Glomerular endothelial cell (primary cell): ENCODE measurements at regions not wholly inside any gene's neighbourhood (a gene's known extent, or its start where the extent isn't known, plus 50 kb on each side); places are given as distances from the start of the nearest gene placed in this dataset.
"Not testable (repeated sequence)": the region's sequence is repeated elsewhere in the genome, so short reads cannot be mapped to it uniquely, and the experiment has no call there.

Source experiments
- DNase-seq: peaks from one replicate; pipeline ENCODE4 v3.0.0-alpha.2; 2011; ENCODE audit warnings: low read depth, low spot score; ENCODE audit errors: extremely low read depth

DNA sequence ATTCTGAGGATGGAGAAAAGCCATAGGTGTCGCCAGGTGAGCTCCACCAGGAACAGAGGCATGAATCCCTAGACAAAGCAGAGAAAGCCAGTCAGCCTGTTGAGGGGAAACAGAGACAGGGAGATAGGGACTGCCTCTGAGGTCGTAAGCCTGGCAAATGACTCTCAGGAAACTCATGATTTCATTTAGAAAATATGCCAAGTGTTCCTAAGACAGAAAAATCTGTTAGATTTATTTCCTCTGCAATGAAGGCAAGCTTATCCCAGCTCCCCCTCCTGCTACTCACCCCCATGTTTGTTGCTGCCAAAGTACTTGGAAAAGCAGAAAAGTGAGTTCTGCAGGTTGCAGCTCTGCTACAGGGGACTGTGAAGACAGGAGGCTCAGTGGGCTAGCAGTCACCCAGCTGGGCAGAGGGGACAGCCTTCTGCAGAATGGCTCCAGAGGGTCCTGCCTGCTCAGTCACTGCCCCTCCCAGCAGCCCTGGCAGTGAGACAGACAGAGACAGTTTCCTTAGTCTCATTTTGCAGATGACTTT is 184.3 kb downstream of the ADRA2A start:
- DNase-seq, result no peak

GRCh38 chr10:111265341-111265740 is 188.5 kb downstream of the ADRA2A start:
- DNase-seq, result no peak

GRCh38 chr10:111266165-111266564 is 189.3 kb downstream of the ADRA2A start:
- no peak for DNase-seq

DNA sequence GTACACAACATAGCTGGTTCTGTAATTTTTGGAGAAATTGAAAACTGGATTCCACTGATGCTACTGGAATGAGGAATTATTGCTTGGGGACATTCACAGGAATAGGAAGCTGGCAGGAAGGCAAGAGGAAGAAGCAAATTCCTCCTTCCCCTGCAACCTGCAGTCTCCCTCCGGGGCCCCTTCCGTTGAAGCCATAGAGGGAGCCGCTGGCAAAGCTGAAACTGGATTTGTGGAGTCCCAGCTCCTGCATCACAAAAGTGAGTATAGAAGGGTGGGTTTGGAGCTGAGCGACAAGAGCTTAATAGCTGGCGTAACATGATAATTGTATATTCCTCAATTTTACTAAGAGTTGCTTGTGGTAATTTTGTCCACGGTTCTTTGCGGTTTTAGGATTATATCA is 190.8 kb downstream of the ADRA2A start:
- no peak for DNase-seq

- DNase-seq, result no peak
Observed at GRCh38 chr10:111273235-111273634, 196.4 kb downstream of the ADRA2A start.

GRCh38 chr10:111273635-111274034 is 196.8 kb downstream of the ADRA2A start:
- no peak for DNase-seq

GRCh38 chr10:111275091-111275490 is 198.3 kb downstream of the ADRA2A start:
- DNase-seq, result no peak

- DNase-seq, result no peak
Observed at GRCh38 chr10:111277661-111278060, 200.8 kb downstream of the ADRA2A start.

DNA sequence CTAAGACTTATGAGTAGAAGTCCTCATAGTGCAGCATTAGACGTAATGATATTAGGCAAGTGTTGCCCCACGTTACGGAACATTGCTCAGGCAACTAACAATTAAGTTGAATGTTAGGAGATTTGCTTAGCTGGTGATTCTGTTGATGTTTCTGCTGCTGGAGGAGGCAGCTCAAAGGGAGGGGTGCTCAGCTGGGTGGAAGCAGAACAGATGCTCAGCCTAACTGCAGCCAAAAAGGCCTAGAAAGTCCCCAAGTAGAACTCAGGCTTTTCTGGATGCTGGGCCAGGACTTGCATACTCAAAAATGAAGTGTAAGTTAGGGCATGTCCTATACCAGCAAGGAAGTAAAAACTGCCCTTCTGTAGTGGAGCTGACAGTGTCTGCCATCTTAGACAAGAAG is 201.4 kb downstream of the ADRA2A start:
- DNase-seq, result no peak

DNA sequence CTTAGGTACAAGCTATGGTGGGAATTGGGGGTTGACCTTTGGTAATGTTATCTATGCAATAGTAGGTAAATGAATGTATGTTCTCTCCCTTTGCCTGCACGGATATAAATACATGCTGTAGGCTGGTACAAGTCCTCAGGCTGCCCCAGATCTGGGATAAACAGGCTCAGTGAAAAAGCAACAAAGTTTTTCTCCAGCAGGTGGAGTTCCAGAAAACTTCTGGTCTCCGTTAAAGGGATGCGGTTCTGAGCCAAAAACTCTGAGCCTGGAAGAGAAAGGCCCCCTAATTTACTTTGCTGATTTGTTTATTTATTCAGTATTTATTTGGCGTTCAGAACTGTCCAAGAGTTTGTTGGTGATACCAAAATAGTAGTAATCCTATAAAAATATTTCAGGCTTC is 204.7 kb downstream of the ADRA2A start:
- DNase-seq, result no peak

DNA sequence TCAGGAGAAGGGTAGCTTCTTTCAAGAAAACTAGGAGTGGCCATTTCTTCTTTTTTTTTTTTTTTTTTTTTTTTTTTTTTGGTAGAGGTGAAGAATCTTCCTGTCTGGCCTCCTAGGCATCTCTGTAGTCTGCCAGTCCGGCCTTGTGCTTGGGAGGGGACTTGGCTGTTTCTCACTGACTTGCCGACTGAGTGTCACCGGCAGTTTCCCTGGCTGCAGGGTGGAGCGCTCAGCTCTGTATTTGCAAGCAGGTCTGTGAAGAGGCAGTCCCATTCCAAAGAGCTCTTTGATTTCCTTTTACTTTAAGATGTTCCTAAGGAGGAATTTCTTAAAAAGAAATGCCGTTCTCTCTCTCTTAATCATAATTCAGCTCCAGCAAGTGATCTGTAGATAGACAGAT is 212.6 kb downstream of the ADRA2A start:
- no peak for DNase-seq

GRCh38 chr10:111290649-111291048 is 213.8 kb downstream of the ADRA2A start:
- no peak for DNase-seq

DNA sequence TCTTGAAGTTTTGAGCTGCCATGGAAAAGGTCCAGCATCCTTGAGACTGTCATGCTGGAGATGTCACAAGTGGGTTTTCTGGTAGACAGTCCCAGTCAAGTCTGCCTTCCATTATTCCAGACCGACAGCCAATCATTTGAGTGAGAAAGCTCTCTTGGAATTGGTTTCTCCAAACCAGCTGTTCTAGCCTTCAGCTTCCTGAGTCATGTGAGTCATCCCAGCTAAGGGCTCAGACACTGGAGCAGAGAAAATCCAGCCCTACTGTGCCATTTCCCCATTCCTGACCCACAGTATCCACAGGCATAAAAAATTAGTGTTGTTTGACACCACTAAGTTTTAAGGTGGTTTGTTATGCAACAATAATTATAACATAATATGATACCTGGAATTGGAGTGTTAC is 219.0 kb downstream of the ADRA2A start:
- DNase-seq, result no peak

GRCh38 chr10:111297351-111297848 is 220.6 kb downstream of the ADRA2A start:
- DNase-seq, result no peak

DNA sequence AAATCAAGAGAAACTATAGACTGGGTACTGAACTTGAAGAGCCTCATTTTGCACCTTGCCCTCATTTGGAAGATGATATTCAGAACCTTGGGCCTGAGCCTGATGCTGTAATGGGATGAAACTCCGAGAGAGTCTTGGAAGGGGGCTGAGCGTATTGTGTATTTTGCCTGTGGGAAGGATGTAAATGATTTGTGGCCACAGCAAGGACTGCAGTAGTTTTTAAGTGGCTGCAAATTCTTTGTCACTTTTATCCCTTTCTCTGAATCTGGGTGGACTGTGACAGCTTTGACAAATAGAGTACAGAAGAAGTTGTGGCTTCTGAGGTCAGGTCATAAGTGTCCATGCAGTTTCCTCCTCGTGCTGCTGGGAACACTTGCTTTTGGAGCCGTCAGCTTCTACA is 221.2 kb downstream of the ADRA2A start:
- no peak for DNase-seq

DNA sequence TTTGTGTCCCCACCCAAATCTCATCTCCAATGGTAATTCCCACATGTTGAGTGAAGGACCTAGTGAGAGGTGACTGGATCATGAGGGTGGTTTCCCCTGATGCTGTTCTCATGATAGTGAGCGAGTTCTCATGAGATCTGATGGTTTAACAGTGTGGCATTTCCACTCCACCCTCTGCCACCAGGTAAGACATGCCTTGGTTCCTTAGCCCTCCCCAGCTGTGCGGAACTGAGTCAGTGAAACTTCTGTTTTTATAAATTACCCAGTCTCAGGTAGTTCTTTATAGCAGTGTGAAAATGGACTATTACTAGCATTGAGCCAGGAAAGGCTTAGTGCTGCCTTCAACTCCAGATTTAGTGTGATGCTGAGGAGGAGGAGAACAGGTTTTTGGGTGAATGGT is 222.2 kb downstream of the ADRA2A start:
- DNase-seq, result no peak

GRCh38 chr10:111303887-111304286 is 227.1 kb downstream of the ADRA2A start:
- DNase-seq, result no peak

GRCh38 chr10:111316722-111317212 is 239.9 kb downstream of the ADRA2A start:
- DNase-seq, result no peak

GRCh38 chr10:111319866-111320265 is 243.0 kb downstream of the ADRA2A start:
- no peak for DNase-seq

DNA sequence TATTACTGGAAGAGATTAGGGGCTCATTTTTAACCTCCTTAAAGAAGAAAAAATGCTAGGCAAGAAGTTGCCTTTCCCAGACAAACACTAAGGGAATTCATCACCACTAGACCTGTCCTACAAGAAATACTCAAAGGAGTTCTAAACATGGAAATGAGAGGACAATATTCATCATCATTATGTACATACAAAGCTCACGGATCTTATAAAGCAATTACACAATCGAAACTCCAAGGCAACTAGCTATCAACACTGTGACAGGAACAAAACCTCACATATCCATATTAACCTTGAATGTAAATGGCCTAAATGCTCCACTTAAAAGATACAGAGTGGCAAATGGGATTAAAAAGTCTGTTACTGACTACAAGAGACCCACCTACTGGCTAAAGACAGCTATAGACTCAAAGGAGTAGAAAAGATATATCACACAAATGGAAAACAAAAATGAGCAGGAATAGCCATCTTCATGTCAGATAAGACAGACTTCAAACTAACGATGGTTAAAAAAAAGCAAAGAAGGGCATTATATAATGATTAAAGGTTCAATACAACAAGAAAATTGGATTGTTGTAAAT is 246.6 kb downstream of the ADRA2A start:
- no peak for DNase-seq

DNA sequence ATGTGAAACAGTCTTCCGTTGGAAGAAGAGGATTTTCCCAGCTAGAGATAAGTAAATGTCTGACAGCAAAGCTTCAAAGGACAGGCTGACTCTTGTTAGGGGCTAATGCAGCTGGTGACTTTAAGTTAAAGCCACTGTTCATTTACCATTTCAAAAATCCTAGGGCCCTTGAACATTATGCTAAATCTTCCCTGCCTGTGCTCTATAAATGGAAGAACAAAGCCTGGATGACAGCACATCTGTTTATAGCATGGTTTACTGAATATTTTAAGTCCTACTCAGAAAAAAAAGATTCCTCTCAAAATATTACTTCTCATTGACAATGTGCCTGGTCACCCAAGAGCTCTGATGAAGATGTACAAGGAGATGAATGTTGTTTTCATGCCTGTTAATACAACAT is 255.3 kb downstream of the ADRA2A start:
- DNase-seq, result not testable (repeated sequence)

GRCh38 chr10:111335826-111336225 is 259.0 kb downstream of the ADRA2A start:
- no peak for DNase-seq

GRCh38 chr10:111338035-111338434 is 261.2 kb downstream of the ADRA2A start:
- DNase-seq, result no peak
